GM13976 (cell line): ENCODE measurements at regions not wholly inside any gene's neighbourhood (a gene's known extent, or its start where the extent isn't known, plus 50 kb on each side); places are given as distances from the start of the nearest gene placed in this dataset.

Experiments
- DNase-seq: peaks from one replicate; pipeline ENCODE4 v3.0.0; 2012; ENCODE audit warnings: low spot score
- in situ Hi-C: fragments of 300-500 bp; cut with MboI; formaldehyde crosslinking; loops from one replicate; pipeline ENCODE4 v1.12.0; 2022; ENCODE audit warnings: low sequenced_read_pairs, mixed read lengths, inconsistent platforms; ENCODE audit not compliant: unreplicated experiment
- TF ChIP-seq, protein P1 (sequence below): IDR thresholded peaks from 2 replicates; pipeline ENCODE4 v1.5.1; 2012; ENCODE audit warnings: borderline replicate concordance, mild to moderate bottlenecking; ENCODE audit not compliant: insufficient read depth; ENCODE audit errors: extremely low read depth, missing control alignments, control extremely low read depth

DNA sequence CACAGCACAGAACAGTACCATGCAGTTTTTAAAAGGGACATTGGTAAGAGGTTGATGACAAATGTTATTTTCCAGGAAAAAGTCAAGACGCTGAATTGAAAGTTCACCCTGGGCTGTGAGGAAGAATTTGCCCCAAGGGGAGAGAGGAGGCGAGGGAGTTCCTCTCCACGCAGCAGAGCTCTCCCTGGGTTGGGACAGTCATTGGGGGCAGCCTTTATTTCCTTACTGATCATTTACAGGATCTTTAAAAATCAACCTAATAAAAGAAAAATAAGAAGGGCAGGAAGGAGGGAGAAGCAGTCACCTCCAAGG is 49.9 kb upstream of the WNT7B start:
- TF ChIP-seq, protein P1, sequence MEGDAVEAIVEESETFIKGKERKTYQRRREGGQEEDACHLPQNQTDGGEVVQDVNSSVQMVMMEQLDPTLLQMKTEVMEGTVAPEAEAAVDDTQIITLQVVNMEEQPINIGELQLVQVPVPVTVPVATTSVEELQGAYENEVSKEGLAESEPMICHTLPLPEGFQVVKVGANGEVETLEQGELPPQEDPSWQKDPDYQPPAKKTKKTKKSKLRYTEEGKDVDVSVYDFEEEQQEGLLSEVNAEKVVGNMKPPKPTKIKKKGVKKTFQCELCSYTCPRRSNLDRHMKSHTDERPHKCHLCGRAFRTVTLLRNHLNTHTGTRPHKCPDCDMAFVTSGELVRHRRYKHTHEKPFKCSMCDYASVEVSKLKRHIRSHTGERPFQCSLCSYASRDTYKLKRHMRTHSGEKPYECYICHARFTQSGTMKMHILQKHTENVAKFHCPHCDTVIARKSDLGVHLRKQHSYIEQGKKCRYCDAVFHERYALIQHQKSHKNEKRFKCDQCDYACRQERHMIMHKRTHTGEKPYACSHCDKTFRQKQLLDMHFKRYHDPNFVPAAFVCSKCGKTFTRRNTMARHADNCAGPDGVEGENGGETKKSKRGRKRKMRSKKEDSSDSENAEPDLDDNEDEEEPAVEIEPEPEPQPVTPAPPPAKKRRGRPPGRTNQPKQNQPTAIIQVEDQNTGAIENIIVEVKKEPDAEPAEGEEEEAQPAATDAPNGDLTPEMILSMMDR: no peak
- in situ Hi-C loops: no loop called here
- no peak for DNase-seq

DNA sequence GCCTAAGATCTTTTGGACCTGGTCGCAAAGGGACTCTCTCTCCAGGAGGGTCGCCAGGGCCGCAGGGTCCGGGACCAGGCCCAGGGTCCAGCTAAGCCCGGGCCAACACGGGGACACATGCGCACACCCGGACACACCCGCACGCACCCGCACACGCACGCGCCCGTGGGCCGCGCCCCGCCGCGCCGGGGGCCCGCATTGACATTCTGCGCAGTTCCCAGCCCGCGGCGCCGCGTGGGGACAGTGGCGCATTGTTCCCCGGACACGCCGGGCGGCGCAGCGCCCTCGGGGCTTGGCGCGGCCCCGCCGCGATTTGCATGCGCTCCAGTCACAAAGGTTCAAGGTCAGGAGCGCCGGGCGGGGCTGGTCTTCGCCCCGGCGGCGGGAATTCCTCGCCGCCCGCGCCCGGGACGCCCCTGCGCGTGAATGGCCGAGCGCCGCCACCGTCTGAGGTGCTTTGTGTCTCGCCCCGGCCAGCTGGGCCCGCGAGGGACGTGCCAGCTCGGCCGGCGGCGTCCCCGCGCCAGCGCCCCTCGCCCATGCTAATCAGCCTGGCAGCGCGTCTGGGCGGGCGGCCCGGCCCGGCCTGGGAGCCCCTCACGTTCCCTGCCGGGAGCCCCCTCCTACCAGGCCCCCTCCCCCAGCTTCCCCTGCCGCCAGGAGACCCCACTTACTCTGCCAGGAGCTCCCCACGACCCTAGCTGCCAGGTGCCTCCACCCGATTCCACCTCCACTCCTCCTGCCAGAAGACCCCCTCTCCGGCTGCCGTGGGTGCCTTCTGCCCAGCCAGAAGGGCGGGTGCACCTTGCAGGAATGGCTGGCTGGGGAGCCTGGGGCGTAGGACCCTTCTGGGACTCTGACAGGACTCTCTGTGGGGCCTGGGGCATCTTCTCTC is 50.5 kb upstream of the WNT7B start:
- no peak for DNase-seq
- in situ Hi-C loops: no loop called here
- TF ChIP-seq, protein P1: no peak

GRCh38 chr22:46028106-46028991 is 51.4 kb upstream of the WNT7B start:
- in situ Hi-C loops: no loop called here
- TF ChIP-seq, protein P1: no peak
- DNase-seq: no peak

GRCh38 chr22:46029036-46029435 is 52.1 kb upstream of the WNT7B start:
- in situ Hi-C loops: no loop called here
- no peak for DNase-seq
- TF ChIP-seq, protein P1: no peak

GRCh38 chr22:46029574-46030200 is 52.7 kb upstream of the WNT7B start:
- no peak for DNase-seq
- in situ Hi-C loops: no loop called here
- TF ChIP-seq, protein P1: no peak

DNA sequence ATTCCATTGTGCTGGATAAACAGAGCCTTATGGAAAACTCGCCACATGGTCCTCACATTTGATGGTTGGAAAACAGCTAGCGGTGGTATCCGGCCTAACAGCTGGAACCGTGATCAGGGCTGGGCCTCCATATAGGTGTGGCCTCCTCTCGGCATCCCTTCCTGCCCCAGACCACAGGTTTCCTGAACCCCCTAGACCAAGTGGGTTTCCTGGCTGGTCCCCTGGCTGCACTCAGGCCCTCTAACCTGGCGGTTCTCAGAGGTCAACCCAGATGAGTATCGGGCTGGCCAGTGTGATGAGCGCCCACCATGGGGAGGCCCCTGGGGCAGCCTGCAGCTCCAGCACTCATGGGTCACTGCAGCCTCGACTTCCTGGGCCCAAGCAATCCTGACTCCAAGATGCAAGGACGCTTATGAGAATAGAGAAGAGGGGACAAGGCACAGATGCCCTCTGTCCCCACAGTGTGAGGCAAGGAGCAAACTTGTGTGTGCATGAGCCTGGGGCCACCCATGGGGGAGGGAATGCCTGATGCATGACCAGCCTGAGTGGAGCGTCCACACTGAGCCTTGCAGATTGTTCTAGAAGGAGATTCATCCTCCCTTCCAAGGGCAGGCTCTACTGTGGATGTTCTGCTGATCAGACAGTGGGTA is 53.4 kb upstream of the WNT7B start:
- DNase-seq: no peak
- in situ Hi-C loops: no loop called here

More for the DNA sequence above, 53.4 kb upstream of the WNT7B start:
- TF ChIP-seq, protein P1: no peak
